GM23338 (cell line): ENCODE measurements at regions not wholly inside any gene's neighbourhood (a gene's known extent, or its start where the extent isn't known, plus 50 kb on each side); places are given as distances from the start of the nearest gene placed in this dataset.

ENCODE experiments used
- ATAC-seq: fragments of 200-7000 bp; cut with Tn5 transposase; 3 replicates; pipeline ENCODE4 v1.9.1; 2020
- DNase-seq: peaks from one replicate; pipeline ENCODE4 v3.0.0-alpha.2; 2015; ENCODE audit warnings: low spot score
- H2AFZ ChIP-seq: fragments of 200-600 bp; sonication (generic); 2 replicates; pipeline ENCODE4 v1.8.0; 2016; ENCODE audit warnings: antibody characterized with exemption, mild to moderate bottlenecking, moderate library complexity
- H3F3A ChIP-seq: fragments of 200-600 bp; sonication (generic); replicated peaks from 2 replicates; pipeline ENCODE4 v1.8.0; 2017; ENCODE audit warnings: antibody characterized with exemption, mixed run types, low read depth
- H3K27ac ChIP-seq: fragments of 200-600 bp; sonication (generic); 2 replicates; pipeline ENCODE4 v1.6.1; 2016; ENCODE audit warnings: low read depth
- H3K27me3 ChIP-seq: fragments of 200-600 bp; sonication (generic); 2 replicates; pipeline ENCODE4 v1.8.0; 2016; ENCODE audit warnings: mild to moderate bottlenecking, mixed run types, moderate library complexity; ENCODE audit not compliant: insufficient read depth
- H3K36me3 ChIP-seq: fragments of 200-600 bp; sonication (generic); 2 replicates; pipeline ENCODE4 v1.8.0; 2016; ENCODE audit warnings: mild to moderate bottlenecking; ENCODE audit not compliant: insufficient read depth
- H3K4me1 ChIP-seq: fragments of 200-600 bp; sonication (generic); 2 replicates; pipeline ENCODE4 v1.8.0; 2016; ENCODE audit warnings: mild to moderate bottlenecking, moderate library complexity; ENCODE audit not compliant: insufficient read depth
- H3K4me2 ChIP-seq: fragments of 200-600 bp; sonication (generic); 2 replicates; pipeline ENCODE4 v1.7.1; 2017; ENCODE audit warnings: mixed run types
- H3K4me3 ChIP-seq: fragments of 200-600 bp; sonication (generic); 2 replicates; pipeline ENCODE4 v1.6.1; 2016; ENCODE audit warnings: mixed run types
- H3K79me2 ChIP-seq: fragments of 200-600 bp; sonication (generic); replicated peaks from 2 replicates; pipeline ENCODE4 v1.8.0; 2017; ENCODE audit warnings: mild to moderate bottlenecking; ENCODE audit not compliant: insufficient read depth
- H3K9me2 ChIP-seq: fragments of 200-600 bp; sonication (generic); 2 replicates; pipeline ENCODE4 v1.8.0; 2017; ENCODE audit not compliant: insufficient read depth
- H4K20me1 ChIP-seq: fragments of 200-600 bp; sonication (generic); replicated peaks from 2 replicates; pipeline ENCODE4 v1.8.0; 2017; ENCODE audit warnings: mild to moderate bottlenecking; ENCODE audit not compliant: insufficient read depth
- H3K27ac Mint-ChIP-seq: 2 replicates; pipeline ENCODE4 v1.8.0; 2020; ENCODE audit warnings: inconsistent platforms, mild to moderate bottlenecking, moderate library complexity, mixed read lengths
- H3K27me3 Mint-ChIP-seq: 3 replicates; pipeline ENCODE4 v1.8.0; 2022; ENCODE audit warnings: low read depth, mild to moderate bottlenecking, moderate library complexity, mixed read lengths, inconsistent platforms; ENCODE audit not compliant: insufficient read depth, poor library complexity
- H3K36me3 Mint-ChIP-seq: 3 replicates; pipeline ENCODE4 v1.8.0; 2021; ENCODE audit warnings: low read depth, mild to moderate bottlenecking, inconsistent platforms, moderate library complexity, mixed read lengths
- H3K4me1 Mint-ChIP-seq: 3 replicates; pipeline ENCODE4 v1.8.0; 2020; ENCODE audit warnings: mild to moderate bottlenecking, inconsistent platforms, mixed read lengths
- H3K4me3 Mint-ChIP-seq: 3 replicates; pipeline ENCODE4 v1.8.0; 2021; ENCODE audit warnings: moderate library complexity, mild to moderate bottlenecking, inconsistent platforms, mixed read lengths
- H3K9me3 Mint-ChIP-seq: 3 replicates; pipeline ENCODE4 v1.8.0; 2020; ENCODE audit warnings: moderate library complexity, mild to moderate bottlenecking, inconsistent platforms, mixed read lengths
- ETS1 ChIP-seq: IDR thresholded peaks from 2 replicates; pipeline ENCODE4 v1.6.1; 2016; ENCODE audit warnings: antibody characterized with exemption
- EZH2 ChIP-seq: fragments of 200-600 bp; sonication (generic); IDR thresholded peaks from one replicate; pipeline ENCODE4 v1.8.0; 2017; ENCODE audit warnings: antibody characterized with exemption, mild to moderate bottlenecking, low read depth; ENCODE audit not compliant: unreplicated experiment
- NANOG ChIP-seq: IDR thresholded peaks from 2 replicates; pipeline ENCODE4 v1.6.1; 2016; ENCODE audit warnings: antibody characterized with exemption, borderline replicate concordance
- POLR2AphosphoS5 ChIP-seq: IDR thresholded peaks from 2 replicates; pipeline ENCODE4 v1.6.1; 2016; ENCODE audit warnings: antibody characterized with exemption, low read depth
- REST ChIP-seq: IDR thresholded peaks from one replicate; pipeline ENCODE4 v1.6.1; 2018; ENCODE audit warnings: antibody characterized with exemption; ENCODE audit not compliant: unreplicated experiment
- STAT1 ChIP-seq: IDR thresholded peaks from one replicate; pipeline ENCODE4 v1.6.1; 2016; ENCODE audit warnings: antibody characterized with exemption; ENCODE audit not compliant: unreplicated experiment
- ZNF114 ChIP-seq: fragments of 250-450 bp; sonication (Bioruptor Pico); IDR thresholded peaks from 2 replicates; pipeline ENCODE4 v1.5.0; 2020; ENCODE audit warnings: mild to moderate bottlenecking, moderate library complexity
- ZNF331 ChIP-seq: fragments of 250-450 bp; sonication (Bioruptor Pico); IDR thresholded peaks from 2 replicates; pipeline ENCODE4 v1.5.0; 2020; ENCODE audit warnings: low read depth, mild to moderate bottlenecking, moderate library complexity
- TF ChIP-seq, protein P1 (sequence below): fragments of 250-450 bp; sonication (Bioruptor Pico); IDR thresholded peaks from 2 replicates; pipeline ENCODE4 v1.5.0; 2020; ENCODE audit warnings: mild to moderate bottlenecking, moderate library complexity

GRCh38 chr6:12467706-12468670, 177.8 kb downstream of the EDN1 start:
- 0 out of 2 replicates have a peak, but pooled peaks cover 1% of the 10 kb centered on the region for H3K9me2 ChIP-seq
- TF ChIP-seq ETS1 (no peak), POLR2AphosphoS5 (no peak), STAT1 (no peak), ZNF114 (CRISPR knock-in tag) (no peak), ZNF331 (no peak)
- H3K36me3 ChIP-seq, result no peaks in the 10 kb centered on the region
- no peaks in the 10 kb centered on the region for H3K79me2 ChIP-seq
- H3K27ac ChIP-seq, result no peak overlapping the region
- no peaks in the 10 kb centered on the region for H4K20me1 ChIP-seq
- H3K36me3 Mint-ChIP-seq, result no peaks in the 10 kb centered on the region
- H3K4me3 ChIP-seq, result no peak overlapping the region
- H3K4me1 ChIP-seq, result no peaks in the 10 kb centered on the region; the same call in 1 of the 2 replicates
- H3F3A ChIP-seq, result no peaks in the 10 kb centered on the region
- H3K27ac Mint-ChIP-seq, result no peak overlapping the region
- no peaks in the 10 kb centered on the region for H3K27me3 ChIP-seq
- no peaks in the 10 kb centered on the region; the same call in 2 of the 3 replicates for H3K9me3 Mint-ChIP-seq
- H3K4me1 Mint-ChIP-seq, result peaks cover 2% of the 10 kb centered on the region; the same call in 1 of the 3 replicates
- ATAC-seq (no peak), DNase-seq (no peak)
- H2AFZ ChIP-seq, result no peak overlapping the region; the same call in 1 of the 2 replicates
- H3K27me3 Mint-ChIP-seq, result peaks cover 2% of the 10 kb centered on the region
- no peak overlapping the region for H3K4me2 ChIP-seq
- no peak overlapping the region for H3K4me3 Mint-ChIP-seq

DNA sequence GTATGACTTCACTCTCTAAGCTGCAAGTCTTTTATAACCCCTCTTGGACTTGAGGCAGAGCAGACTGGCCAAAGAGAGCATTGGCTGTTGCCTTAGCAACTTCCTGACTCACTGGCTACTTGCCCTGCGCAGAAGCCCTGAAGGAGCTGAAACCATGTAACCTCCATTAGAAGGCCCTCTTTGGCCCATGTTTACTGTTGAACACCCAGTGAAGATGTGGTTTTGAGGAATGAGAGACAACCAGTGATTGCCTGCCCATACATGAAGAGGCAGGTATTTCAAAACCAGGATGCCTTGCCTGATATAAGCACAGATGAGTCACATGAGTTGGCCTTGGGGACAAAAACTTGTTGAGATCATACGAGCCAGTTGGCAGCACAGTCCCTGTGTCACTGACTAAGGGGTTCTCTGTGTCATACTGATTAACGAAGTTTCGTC, 182.5 kb downstream of the EDN1 start:
- DNase-seq (no peak), ATAC-seq (no peak)
- no peaks in the 10 kb centered on the region for H3K36me3 ChIP-seq
- H3K4me2 ChIP-seq, result no peak overlapping the region
- peak overlapping the region; percentile 69 for H2AFZ ChIP-seq
- Mint-ChIP-seq H3K27me3 (peaks cover 4% of the 10 kb centered on the region), H3K9me3 (peaks cover 5% of the 10 kb centered on the region; the same call in 2 of the 3 replicates), H3K4me1 (peaks cover 14% of the 10 kb centered on the region), H3K27ac (no peak overlapping the region), H3K36me3 (no peaks in the 10 kb centered on the region; the same call in 2 of the 3 replicates), H3K4me3 (no peak overlapping the region)
- H4K20me1 ChIP-seq, result no peaks in the 10 kb centered on the region
- H3K9me2 ChIP-seq, result peaks cover 13% of the 10 kb centered on the region
- no peaks in the 10 kb centered on the region; the same call in 1 of the 2 replicates for H3K4me1 ChIP-seq
- H3K27me3 ChIP-seq, result no peaks in the 10 kb centered on the region
- no peaks in the 10 kb centered on the region for H3K79me2 ChIP-seq
- H3F3A ChIP-seq, result no peaks in the 10 kb centered on the region
- no peak overlapping the region for H3K4me3 ChIP-seq
- H3K27ac ChIP-seq, result no peak overlapping the region
- no peak for TF ChIP-seq NANOG
- TF ChIP-seq, protein P1, sequence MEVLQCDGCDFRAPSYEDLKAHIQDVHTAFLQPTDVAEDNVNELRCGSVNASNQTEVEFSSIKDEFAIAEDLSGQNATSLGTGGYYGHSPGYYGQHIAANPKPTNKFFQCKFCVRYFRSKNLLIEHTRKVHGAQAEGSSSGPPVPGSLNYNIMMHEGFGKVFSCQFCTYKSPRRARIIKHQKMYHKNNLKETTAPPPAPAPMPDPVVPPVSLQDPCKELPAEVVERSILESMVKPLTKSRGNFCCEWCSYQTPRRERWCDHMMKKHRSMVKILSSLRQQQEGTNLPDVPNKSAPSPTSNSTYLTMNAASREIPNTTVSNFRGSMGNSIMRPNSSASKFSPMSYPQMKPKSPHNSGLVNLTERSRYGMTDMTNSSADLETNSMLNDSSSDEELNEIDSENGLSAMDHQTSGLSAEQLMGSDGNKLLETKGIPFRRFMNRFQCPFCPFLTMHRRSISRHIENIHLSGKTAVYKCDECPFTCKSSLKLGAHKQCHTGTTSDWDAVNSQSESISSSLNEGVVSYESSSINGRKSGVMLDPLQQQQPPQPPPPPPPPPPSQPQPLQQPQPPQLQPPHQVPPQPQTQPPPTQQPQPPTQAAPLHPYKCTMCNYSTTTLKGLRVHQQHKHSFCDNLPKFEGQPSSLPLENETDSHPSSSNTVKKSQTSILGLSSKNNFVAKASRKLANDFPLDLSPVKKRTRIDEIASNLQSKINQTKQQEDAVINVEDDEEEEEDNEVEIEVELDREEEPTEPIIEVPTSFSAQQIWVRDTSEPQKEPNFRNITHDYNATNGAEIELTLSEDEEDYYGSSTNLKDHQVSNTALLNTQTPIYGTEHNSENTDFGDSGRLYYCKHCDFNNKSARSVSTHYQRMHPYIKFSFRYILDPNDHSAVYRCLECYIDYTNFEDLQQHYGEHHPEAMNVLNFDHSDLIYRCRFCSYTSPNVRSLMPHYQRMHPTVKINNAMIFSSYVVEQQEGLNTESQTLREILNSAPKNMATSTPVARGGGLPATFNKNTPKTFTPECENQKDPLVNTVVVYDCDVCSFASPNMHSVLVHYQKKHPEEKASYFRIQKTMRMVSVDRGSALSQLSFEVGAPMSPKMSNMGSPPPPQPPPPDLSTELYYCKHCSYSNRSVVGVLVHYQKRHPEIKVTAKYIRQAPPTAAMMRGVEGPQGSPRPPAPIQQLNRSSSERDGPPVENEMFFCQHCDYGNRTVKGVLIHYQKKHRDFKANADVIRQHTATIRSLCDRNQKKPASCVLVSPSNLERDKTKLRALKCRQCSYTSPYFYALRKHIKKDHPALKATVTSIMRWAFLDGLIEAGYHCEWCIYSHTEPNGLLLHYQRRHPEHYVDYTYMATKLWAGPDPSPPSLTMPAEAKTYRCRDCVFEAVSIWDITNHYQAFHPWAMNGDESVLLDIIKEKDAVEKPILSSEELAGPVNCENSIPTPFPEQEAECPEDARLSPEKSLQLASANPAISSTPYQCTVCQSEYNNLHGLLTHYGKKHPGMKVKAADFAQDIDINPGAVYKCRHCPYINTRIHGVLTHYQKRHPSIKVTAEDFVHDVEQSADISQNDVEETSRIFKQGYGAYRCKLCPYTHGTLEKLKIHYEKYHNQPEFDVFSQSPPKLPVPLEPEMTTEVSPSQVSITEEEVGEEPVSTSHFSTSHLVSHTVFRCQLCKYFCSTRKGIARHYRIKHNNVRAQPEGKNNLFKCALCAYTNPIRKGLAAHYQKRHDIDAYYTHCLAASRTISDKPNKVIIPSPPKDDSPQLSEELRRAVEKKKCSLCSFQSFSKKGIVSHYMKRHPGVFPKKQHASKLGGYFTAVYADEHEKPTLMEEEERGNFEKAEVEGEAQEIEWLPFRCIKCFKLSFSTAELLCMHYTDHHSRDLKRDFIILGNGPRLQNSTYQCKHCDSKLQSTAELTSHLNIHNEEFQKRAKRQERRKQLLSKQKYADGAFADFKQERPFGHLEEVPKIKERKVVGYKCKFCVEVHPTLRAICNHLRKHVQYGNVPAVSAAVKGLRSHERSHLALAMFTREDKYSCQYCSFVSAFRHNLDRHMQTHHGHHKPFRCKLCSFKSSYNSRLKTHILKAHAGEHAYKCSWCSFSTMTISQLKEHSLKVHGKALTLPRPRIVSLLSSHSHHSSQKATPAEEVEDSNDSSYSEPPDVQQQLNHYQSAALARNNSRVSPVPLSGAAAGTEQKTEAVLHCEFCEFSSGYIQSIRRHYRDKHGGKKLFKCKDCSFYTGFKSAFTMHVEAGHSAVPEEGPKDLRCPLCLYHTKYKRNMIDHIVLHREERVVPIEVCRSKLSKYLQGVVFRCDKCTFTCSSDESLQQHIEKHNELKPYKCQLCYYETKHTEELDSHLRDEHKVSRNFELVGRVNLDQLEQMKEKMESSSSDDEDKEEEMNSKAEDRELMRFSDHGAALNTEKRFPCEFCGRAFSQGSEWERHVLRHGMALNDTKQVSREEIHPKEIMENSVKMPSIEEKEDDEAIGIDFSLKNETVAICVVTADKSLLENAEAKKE, result no peak
- no peak for TF ChIP-seq REST
- TF ChIP-seq EZH2, result no peak
